ENCODE measurements at regions not wholly inside any gene's neighbourhood (a gene's known extent, or its start where the extent isn't known, plus 50 kb on each side); places are given as distances from the start of the nearest gene placed in this dataset.
"Not testable (repeated sequence)": the region's sequence is repeated elsewhere in the genome, so short reads cannot be mapped to it uniquely, and the experiment has no call there.

DNA sequence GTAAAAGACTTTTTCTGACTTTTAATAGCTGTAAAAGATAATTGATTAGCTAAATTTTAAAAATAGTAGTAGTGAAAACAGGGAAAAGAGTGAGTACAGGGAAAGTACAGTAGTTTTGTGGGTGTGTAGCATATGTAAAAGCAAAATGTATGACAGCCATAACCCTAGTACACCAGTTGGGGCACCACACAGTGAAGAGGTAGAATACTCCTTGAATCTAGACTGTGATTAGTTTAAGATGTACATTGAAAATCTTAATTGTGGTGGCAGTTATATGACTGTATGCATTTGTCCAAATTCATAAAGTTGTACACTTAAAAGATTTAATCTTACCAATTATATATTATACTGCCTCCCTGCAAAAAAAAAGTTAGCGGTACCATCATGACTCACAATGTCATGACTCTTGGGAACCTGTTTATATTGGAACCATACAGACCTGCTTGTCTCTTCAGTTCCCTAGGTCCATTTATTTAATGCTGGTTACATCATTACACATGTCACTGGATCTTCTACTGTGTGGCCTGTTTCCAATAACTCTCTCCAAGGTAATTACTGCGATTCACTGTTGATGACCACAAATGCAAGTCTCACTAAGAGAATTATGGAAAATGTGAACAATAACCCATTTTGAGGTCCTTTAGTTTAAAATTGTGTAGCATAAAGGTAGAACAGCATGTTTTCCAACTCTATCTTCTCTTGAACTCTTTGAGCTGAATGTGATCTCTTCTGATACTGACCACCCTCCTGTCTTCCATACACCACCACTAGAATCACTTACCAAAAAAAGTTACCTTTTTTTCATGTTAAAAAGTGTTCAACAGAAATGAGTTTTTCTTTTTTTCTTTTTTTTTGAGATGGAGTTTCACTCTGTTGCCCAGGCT, 264.2 kb upstream of the AMIGO2 start:
- DNase-seq: no peak

DNA sequence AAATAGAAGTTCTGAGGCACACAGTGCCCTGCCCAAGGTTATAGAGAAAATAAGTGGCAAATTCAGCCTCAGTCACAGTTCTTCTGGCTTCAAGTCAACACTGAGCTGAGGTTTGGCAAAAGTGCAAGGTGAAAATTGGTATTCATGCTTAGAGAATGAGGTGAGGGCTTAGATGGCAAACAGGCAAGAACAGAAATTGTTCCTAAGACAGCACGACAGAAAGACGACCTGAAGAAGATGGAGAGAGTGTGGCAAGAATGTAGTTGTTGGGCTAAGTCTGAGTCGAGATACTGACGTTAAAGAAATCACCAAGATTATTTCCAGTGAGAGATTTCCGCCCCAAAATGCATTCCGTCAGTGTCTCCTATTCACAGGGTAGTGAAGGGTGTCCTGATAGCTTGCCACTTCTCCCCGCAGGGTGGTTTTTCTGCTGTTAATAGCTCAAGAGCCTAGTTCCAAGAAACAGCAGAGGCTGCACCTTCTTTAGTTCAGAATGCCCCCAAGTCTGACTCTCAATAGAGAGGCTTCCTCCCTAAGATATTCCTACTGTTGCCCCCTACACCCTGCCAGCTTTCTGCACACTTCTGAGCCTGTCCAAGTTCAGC, 260.8 kb upstream of the AMIGO2 start:
- no peak for DNase-seq

DNA sequence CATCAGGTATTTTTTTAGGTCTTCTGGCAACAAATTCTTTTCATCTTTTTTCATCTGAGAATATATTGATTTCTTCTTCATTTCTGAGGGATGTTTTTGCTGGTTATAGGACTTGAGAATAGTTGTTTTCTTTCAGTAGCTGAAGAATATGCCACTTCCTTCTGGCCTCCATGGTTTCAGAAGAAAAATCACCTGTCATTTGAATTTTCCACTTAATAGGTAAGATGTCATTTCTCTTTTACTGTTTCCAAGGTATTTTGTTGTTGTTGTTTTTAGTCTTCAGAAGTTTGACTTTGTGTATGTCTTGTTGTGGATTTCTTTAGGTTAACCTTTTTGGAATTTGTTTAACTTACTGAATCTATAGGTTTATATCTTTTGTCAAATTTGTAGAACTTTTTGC, 257.8 kb upstream of the AMIGO2 start:
- DNase-seq: no peak

DNA sequence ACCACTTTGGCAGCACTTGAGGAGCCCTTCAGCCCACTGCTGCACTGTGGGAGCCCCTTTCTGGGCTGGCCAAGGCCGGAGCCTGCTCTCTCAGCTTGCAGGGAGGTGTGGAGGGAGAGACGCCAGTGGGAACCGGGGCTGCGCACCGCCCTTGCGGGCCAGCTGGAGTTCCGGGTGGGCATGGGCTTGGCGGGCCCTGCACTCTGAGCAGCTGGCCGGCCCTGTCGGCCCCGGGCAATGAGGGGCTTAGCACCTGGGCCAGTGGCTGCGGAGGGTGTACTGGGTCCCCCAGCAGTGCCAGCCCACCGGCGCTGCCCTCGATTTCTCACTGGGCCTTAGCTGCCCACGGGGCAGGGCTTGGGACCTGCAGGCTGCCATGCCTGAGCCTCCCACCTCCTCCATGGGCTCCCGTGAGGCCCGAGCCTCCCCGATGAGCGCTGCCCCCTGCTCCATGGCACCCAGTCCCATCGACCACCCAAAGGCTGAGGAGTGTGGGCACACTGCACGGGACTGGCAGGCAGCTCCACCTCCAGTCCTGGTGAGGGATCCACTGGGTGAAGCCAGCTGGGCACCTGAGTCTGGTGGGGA, 253.6 kb upstream of the AMIGO2 start:
- not testable (repeated sequence) for DNase-seq

DNA sequence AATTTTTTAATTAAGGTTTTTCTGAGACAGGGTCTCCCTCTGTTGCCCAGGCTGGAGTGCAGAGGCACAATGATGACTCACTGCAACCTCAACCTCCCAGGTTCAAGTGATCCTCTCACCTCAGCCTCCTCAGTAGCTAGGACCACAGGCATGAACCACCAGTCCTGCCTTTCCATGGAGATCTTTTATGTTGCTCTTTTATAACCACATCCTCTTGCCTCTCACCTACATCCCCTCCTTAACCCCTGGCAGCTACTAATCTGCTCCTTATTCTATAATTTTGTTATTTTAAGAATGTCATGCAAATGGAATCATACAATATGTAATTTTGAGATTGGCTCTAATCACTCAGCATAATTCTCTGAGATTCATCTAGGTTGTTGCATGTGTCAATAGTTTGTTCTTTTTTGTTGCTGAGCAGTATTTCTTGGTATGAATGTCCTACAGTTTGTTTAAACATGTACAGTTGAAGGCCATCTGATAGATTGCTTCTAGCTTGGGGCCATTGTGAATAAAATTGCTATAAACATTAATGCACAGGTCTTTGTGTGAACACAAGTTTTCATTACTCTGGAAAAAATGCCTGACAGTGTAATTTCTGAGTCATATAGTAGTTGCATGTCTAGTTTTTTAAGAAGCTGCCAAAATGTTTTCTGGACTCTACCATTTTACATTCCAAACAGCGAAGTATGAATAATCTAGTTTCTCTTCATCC, 249.2 kb upstream of the AMIGO2 start:
- no peak for DNase-seq

DNA sequence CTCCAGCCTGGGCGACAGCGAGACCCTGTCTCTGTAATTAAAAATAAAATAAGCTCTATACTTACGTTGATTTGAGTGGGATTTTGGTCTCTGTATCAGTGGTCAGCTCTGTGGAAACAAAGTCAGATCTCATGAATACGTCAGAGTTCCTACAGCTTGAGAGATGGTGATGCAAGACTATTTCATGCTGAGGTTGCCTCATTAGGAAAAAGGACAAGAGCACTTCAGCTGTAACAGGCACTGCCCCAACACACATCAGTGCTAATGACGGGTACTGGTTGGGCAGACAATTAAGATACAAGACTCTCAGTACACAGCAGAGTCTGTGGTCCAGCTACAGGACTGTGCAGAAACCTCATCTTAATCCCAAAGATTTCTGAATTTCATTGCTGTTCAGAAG, 246.4 kb upstream of the AMIGO2 start:
- DNase-seq: no peak

DNA sequence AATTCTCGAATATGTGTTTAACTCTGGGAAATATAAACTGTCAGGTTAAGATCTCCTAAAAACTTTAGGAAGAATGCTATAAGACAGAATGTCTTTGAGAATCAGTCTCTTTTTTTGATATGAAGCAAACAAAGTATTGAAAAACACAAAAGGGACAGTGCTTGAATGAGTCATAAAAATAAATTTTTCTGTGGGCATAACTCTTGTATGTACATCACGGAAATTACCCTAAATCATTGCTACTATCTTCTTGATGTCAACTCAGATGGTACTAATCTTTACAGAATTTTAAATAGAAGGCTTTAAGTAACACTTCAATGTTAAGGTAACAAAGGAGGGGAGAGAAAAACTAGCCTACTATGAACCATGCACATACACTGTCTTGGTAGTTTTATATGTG, 244.0 kb upstream of the AMIGO2 start:
- DNase-seq: no peak

DNA sequence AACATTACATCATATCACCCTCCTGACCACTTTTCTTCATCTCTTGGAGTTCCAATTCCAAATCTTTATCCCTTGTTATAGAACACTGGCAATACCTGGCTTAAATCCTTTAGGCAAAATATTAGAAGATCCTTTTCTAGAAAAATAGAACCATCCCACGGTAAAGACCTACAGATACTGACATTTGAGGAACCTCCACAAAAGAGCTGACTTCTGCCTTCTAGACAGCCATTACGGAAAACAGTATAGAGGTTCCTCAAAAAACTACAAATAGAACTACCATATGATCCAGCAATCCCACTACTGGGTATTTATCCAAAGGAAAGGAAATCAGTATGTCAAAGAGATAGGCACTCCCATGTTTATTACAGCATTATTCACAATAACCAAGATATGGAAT, 241.7 kb upstream of the AMIGO2 start:
- no peak for DNase-seq

DNA sequence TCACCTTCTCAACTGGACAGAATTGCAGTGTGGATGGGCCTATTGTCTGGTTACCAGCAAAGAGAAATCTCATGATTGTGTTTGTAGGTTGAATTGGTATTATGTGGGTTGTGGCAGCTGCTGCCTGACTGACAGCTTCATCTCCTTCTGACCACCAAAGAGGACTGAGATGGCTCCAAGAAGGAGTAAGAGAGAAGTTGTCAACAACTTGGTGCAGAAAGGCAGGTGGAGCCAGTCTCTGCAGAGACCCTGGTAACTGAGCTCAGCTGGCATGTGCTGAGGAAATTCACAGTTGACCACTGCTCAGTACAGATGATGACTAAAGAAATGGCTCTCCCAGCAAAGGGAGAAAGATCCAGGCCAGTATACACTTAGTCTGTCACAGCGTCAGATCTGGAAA, 240.0 kb upstream of the AMIGO2 start:
- DNase-seq: no peak

DNA sequence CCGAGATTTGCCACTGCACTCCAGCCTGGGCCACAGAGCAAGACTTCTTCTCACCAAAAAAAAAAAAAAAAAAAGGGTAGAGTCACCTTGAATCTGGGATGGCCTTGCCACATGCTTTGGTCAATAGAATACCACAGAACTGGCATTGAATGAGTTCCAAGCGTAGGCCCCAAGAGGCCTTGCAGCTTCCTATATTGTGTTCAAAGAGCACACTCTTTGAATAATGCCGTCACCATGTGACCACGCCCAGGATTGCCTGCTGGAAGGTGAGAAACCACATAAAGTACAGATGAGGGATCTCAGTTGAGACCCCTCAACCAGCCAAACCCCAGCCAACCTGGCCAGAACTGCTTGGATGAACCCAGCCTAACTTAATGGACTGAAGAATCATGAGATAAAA, 239.2 kb upstream of the AMIGO2 start:
- DNase-seq: no peak

DNA sequence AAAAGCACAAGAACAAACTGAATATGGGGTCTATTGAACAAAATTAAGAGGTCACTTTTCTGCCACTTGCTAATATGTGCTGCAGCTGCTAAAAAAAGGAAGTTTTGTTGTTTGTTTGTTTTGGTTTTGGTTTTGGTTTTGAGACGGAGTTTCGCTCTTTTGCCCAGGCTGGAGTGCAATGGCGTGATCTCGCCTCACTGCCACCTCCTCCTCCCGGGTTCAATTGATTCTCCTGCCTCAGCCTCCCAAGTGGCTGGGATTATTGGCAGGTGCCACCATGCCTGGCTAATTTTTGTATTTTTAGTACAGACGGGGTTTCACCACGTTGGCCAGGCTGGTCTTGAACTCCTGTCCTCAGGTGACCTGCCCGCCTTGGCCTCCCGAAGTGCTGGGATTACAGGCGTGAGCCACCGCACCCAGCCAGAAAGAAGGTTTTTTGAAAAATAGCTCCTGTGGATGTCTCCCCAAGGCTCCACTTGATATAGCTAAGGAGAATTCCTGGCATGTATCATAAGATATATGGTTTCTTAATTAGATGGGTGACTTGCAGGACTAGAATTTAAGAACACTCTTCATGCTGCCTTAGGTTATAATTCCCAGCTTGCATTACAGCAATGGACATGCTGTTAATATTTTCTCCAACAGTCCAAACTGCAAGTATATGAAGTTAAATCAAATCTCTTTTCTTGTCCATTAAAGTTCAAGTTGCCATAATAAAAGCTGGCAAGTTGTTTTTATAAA, 237.6 kb upstream of the AMIGO2 start:
- DNase-seq: no peak

DNA sequence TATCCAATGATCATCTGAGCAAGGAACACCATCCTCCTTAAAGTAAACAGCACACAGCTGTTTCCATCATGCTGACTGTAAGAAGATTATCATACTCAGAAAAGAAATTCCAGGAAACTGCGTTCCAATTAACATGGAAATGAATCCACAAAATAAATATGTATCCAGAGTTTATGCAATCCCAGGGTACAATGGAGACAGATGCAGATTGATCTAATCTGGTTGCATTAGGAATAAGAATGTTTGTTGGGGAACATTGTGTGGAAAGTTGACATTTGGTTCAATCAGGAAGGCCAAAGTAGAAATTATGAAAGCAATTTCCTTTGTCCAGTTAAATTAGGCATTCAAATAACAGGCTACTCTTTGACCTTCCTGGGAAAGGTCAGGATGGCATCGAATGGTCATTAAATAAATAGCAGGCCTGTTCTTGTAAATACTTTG, 236.9 kb upstream of the AMIGO2 start:
- DNase-seq: no peak

DNA sequence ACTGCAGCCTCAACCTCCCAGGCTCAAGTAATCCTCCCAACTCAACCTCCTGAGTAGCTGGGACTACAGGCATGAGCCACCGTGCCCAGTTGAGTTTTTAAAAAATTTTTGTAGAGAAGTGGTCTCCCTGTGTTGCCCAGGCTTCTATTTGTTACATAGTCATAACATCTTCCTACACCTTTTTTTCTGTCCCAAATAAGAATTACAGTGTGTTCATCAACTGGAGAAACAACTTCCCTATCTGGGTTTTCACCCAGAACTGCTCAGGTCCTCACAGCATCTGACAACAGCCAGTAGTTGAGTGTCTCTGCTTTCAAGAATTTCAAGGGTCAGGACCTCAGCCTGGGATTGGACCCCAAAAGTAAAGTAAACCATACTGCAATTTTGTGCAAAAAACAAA, 235.2 kb upstream of the AMIGO2 start:
- no peak for DNase-seq

DNA sequence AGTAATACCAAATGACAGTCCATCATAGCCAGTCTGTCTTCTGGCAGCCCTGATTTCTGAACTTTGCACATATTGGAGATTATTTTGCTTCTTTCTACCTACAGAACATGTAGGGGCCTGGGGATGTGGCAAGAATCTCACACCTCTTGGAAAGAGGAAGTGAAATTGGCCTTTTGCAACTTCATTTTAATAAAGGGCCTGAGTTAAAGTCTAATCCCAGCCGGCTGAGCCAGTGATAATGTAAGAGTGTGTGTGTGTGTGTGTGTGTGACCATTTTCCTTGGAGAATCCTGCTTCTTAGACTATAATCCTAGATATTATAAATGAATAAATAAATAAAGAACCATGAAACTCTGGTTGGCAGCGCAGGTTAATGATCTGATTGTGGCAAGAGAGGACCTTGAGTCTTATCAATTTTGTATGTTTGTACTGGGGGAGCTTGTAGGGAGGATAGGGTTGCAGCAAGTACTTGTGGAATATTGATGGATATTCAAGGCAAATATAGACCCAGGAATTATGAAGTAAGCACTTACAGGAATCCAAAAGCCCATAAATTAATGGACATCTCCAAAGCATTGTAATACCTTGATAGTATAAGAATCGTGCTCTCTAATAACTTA, 233.2 kb upstream of the AMIGO2 start:
- no peak for DNase-seq

DNA sequence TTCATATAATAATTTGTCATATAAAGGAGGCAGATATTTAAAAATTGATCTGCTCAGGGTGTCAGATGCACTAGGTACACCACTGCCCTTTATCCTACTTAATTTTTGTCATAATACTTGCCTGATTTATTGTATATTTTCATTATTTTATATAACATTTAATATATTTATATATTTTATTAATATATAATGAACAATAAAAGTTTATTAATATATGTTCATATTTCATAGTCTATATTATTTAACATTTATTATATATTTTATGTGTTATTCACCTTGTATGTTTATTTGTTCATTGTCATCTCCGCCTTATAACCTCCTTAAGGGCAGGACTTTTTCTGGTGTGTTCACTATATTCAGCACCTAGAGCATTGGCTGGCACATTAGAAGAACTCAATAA, 232.4 kb upstream of the AMIGO2 start:
- DNase-seq: no peak

DNA sequence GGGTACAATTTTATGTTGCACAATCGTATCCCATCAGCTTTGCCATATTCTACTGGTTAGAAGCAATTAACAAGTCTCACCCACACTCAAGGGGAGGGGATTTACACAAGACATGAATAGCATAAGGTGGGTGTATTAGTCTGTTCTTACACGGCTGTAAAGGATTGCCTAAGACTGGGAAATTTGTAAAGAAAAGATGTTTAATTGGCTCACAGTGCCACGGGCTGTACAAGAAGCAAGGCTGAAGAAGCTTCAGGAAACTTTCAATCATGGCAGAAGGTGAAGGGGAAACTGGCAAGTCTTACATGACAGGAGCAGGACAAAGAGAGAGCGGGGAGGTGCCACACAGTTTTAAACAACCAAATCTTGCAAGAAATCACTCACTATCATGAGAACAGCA, 231.8 kb upstream of the AMIGO2 start:
- DNase-seq: no peak

DNA sequence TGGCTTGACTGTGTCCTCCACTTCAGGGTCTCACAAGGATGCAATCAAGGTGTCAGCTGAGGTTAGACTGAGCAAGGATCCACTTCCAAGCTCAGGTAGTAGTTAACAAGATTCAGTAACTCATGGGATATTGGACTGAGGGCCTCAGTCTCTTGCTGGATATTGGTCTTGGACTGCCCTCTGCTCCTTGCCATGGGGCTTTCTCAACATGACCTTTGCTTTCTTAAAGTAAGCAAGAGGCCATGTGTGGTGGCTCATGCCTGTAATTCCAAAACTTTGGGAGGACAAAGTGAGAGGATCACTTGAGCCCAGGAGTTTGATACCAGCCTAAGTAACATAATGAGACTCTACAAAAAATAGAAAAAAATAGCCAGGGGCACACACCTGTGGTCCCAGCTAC, 231.3 kb upstream of the AMIGO2 start:
- DNase-seq: no peak

DNA sequence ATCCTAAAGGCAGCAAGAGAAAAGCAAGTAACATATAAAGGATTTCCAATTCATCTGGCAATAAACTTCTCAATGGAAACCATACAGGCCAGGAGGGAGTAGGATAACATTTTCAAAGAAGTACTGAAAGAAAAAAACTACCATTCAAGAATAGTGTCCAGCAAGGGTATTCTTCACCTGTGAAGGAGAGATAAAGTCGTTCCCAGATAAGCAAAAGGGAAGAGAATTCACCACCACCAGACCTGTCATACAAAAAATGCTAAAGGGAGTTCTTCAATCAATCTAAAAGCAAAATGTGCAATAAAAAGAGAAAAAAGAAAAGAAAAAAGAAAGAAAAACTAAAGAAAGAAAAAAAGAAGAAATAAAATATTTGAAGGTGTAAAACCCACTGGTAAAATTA, 228.9 kb upstream of the AMIGO2 start:
- DNase-seq: no peak

DNA sequence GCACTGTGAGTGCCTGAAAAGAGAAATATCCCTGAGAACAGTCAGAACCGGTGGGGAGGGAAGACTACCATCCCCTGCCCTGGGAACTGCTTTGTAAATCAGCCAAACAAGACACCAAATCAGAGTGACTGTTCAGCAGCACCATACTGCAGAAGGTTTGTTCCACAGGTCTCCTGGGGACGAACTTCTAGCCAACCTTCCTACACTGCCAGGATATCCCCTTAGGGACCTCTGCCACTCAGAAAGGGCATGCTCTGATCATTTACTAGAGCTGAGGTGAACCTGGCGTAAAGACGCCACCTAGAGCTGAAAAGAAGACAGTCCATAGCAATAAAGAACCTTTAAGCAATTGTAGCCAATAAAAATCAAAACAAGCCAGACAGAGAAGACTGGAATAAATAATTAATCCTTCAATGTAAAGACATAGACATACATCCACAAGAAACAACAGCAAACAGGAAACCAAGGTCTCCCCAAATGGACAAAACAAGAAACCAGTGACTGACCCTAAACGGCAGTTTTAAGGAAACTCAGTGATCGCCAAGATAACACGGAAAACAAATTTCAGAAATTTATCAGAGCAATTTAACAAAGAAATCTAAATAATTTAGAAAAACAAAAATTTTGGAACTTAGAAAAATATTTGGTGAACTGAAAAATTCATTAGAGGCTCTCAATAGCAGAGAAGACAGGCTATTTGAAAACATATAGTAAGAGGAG, 228.1 kb upstream of the AMIGO2 start:
- peak; percentile 16 to 64 (median 38) for DNase-seq

DNA sequence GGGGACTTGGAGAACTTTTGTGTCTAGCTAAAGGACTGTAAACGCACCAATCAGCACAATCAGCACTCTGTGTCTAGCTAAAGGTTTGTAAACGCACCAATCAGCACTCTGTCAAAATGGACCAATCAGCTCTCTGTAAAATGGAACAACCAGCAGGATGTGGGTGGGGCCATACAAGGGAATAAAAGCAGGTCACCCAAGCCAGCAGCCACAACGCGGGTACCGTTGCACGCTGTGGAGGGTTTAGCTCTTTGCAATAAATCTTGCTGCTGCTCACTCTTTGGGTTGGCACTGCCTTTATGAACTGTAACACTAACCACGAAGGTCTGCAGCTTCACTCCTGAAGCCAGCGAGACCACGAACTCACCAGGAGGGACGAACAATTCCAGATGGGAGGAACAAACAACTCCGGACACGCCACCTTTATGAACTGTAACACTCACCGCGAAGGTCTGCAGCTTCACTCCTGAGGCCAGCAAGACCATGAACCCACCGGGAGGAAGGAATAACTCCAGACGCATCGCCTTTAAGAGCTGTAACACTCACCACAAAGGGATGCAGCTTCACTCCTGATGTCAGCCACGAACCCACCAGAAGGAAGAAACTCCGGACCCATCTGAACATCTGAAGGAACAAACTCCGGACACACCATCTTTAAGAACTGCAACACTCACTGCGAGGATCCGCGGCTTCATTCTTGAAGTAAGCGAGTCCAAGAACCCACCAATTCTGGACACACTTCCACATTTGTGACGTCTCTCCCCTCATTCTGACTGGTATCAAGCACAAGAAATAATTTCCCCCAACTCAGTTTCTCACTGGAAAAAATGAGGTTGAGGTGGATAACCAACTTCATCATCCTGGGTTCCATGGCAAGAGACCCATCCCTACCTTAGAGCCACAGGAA, 227.3 kb upstream of the AMIGO2 start:
- DNase-seq: peak; percentile 7 to 64 (median 25)

DNA sequence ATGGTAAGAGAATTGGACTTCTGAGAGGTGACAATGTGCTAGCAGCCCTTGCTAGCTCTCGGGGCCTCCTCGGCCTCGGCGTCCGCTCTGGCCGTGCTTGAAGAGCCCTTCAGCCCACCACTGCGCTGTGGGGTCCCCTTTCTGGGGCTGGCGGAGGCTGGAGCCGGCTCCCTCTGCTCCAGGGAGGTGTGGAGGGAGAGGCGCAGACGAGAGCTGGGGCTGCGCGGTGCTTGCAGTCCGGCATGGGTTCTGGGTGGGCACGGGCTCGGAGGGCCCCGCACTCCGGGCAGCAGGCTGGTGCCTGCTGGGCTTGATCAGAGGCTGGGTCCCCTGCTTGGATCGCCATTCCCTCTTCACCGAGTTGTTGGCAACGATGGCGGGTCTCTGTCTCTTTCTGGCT, 226.4 kb upstream of the AMIGO2 start:
- no peak for DNase-seq
